ENCODE measurements at regions not wholly inside any gene's neighbourhood (a gene's known extent, or its start where the extent isn't known, plus 50 kb on each side); places are given as distances from the start of the nearest gene placed in this dataset.

GRCh38 chr4:189278597-189279165 lies 662.0 kb upstream of the FRG1 start:
- no peak for TF ChIP-seq CTCF (IDR thresholded peaks at IDR 0.05; ENCODE audit: insufficient read depth, low read depth, low read length, missing control alignments)
- H3K4me3 ChIP-seq (ENCODE audit: low read depth, low read length) = no peak overlapping the region
- DNase-seq (ENCODE audit: low read depth) = no peak

- no peak for TF ChIP-seq CTCF (IDR thresholded peaks at IDR 0.05; ENCODE audit: insufficient read depth, low read depth, low read length, missing control alignments)
- no peak overlapping the region for H3K4me3 ChIP-seq (ENCODE audit: low read depth, low read length)
- no peak for DNase-seq (ENCODE audit: low read depth)
These were observed 661.5 kb upstream of the FRG1 start for GRCh38 chr4:189279188-189279587.

GRCh38 chr4:189285377-189285776 lies 655.3 kb upstream of the FRG1 start:
- no peak for DNase-seq (ENCODE audit: low read depth)
- H3K4me3 ChIP-seq (ENCODE audit: low read depth, low read length) = no peak overlapping the region
- TF ChIP-seq CTCF (IDR thresholded peaks at IDR 0.05; ENCODE audit: insufficient read depth, low read depth, low read length, missing control alignments) = no peak

GRCh38 chr4:189291939-189292338 lies 648.7 kb upstream of the FRG1 start:
- TF ChIP-seq CTCF (IDR thresholded peaks at IDR 0.05; ENCODE audit: insufficient read depth, low read depth, low read length, missing control alignments) = no peak
- DNase-seq (ENCODE audit: low read depth) = no peak
- no peak overlapping the region for H3K4me3 ChIP-seq (ENCODE audit: low read depth, low read length)

GRCh38 chr4:189293459-189293858 lies 647.2 kb upstream of the FRG1 start:
- no peak for TF ChIP-seq CTCF (IDR thresholded peaks at IDR 0.05; ENCODE audit: insufficient read depth, low read depth, low read length, missing control alignments)
- H3K4me3 ChIP-seq (ENCODE audit: low read depth, low read length) = no peak overlapping the region
- DNase-seq (ENCODE audit: low read depth) = no peak

- no peak for DNase-seq (ENCODE audit: low read depth)
- H3K4me3 ChIP-seq (ENCODE audit: low read depth, low read length) = no peak overlapping the region
- no peak for TF ChIP-seq CTCF (IDR thresholded peaks at IDR 0.05; ENCODE audit: insufficient read depth, low read depth, low read length, missing control alignments)
These were observed 646.1 kb upstream of the FRG1 start for GRCh38 chr4:189294574-189294973.

- TF ChIP-seq CTCF (IDR thresholded peaks at IDR 0.05; ENCODE audit: insufficient read depth, low read depth, low read length, missing control alignments) = no peak
- no peak for DNase-seq (ENCODE audit: low read depth)
- no peak overlapping the region for H3K4me3 ChIP-seq (ENCODE audit: low read depth, low read length)
These were observed 641.0 kb upstream of the FRG1 start for GRCh38 chr4:189299706-189300105.
